ENCODE measurements at regions not wholly inside any gene's neighbourhood (a gene's known extent, or its start where the extent isn't known, plus 50 kb on each side); places are given as distances from the start of the nearest gene placed in this dataset.

- H3K9me3 Mint-ChIP-seq: peaks cover 7% of the 10 kb centered on the region
- no peaks in the 10 kb centered on the region for H3K36me3 Mint-ChIP-seq (ENCODE audit: low read depth)
Observed at GRCh38 chr3:176939022-176939817, 258.1 kb downstream of the TBL1XR1 start.

GRCh38 chr3:176937994-176938393 lies 259.3 kb downstream of the TBL1XR1 start:
- TF ChIP-seq CTCF (conservative IDR thresholded peaks at IDR 0.05): no peak
- Mint-ChIP-seq H3K9me3 (peaks cover 4% of the 10 kb centered on the region), H3K27me3 (ENCODE audit: low read depth) (no peaks in the 10 kb centered on the region), H3K4me1 (peaks cover 28% of the 10 kb centered on the region), H3K36me3 (ENCODE audit: low read depth) (no peaks in the 10 kb centered on the region), H3K4me3 (no peak overlapping the region), H3K27ac (ENCODE audit: unreplicated experiment) (no peak overlapping the region)
- DNase-seq (ENCODE audit: low read depth, low spot score): no peak

More at GRCh38 chr3:176939022-176939817, 258.1 kb downstream of the TBL1XR1 start:
- H3K4me1 Mint-ChIP-seq: peaks cover 19% of the 10 kb centered on the region
- H3K4me3 Mint-ChIP-seq: peak overlapping the region; percentile 11
- no peak overlapping the region for H3K27ac Mint-ChIP-seq (ENCODE audit: unreplicated experiment)
- H3K27me3 Mint-ChIP-seq (ENCODE audit: low read depth): no peaks in the 10 kb centered on the region
- TF ChIP-seq CTCF (conservative IDR thresholded peaks at IDR 0.05): peak; percentile 90
- peak; percentile 48 for DNase-seq (ENCODE audit: low read depth, low spot score)

- H3K4me3 Mint-ChIP-seq: no peak overlapping the region
- TF ChIP-seq CTCF (conservative IDR thresholded peaks at IDR 0.05): no peak
- no peak overlapping the region for H3K27ac Mint-ChIP-seq (ENCODE audit: unreplicated experiment)
- peaks cover 4% of the 10 kb centered on the region for H3K9me3 Mint-ChIP-seq
- no peaks in the 10 kb centered on the region for H3K27me3 Mint-ChIP-seq (ENCODE audit: low read depth)
- H3K36me3 Mint-ChIP-seq (ENCODE audit: low read depth): no peaks in the 10 kb centered on the region
- DNase-seq (ENCODE audit: low read depth, low spot score): no peak
- peaks cover 31% of the 10 kb centered on the region for H3K4me1 Mint-ChIP-seq
Observed at GRCh38 chr3:176937541-176937940, 259.7 kb downstream of the TBL1XR1 start.

DNA sequence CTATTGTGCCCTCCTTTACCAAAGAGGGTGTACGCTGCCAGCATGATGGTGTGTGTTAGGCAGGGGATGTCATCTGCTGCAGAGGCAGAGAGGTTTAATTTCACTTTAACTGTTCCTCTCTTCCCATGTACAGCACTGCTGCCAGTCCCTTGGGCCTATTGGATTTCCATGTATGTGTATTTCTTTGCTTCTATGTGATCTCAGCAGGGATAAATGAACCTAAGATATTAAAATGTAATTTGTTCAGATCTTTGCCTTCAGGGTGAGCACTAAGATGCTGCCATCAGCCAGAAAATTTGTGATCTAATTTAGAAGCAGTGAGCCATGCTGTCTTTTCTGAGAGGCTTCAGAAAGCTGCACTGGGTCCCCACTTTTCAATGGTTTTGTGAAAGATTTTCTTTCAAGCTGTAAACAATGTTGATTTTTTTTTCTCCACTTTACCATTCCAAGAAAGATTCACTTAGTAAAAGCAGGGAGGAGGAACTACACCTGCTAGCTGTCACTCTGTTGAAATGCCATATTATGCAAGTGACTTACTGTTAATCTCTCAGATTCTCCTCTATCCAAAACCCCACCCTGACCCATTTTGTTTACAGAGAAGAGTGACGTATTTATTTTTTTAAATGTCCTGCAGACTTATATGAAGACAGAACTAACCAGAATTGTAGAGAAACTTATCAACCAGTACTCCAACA lies 261.9 kb downstream of the TBL1XR1 start:
- no peak overlapping the region for H3K27ac Mint-ChIP-seq (ENCODE audit: unreplicated experiment)
- no peak for TF ChIP-seq CTCF (conservative IDR thresholded peaks at IDR 0.05)

DNA sequence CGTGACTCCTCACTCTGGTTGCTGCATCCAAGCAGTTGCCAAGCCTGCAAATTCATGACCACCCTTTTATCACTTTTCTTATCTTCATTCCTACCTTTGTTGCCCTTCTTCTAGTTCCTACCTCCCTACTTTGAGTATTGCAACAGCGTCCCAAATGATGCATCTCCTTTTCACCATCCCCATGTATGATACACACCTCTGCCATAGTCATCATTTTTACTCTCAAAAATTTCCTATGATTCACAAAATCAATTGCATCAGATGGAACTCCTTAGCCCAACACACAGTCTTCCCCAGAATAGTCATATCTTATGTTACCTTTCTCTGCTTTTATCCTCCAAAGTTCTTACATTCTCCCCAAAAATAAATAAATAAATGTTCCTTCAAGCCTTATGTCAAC lies 262.6 kb downstream of the TBL1XR1 start:
- Mint-ChIP-seq H3K4me1 (peaks cover 37% of the 10 kb centered on the region), H3K36me3 (ENCODE audit: low read depth) (no peaks in the 10 kb centered on the region), H3K27ac (ENCODE audit: unreplicated experiment) (no peak overlapping the region), H3K27me3 (ENCODE audit: low read depth) (no peaks in the 10 kb centered on the region), H3K9me3 (peaks cover 4% of the 10 kb centered on the region), H3K4me3 (no peak overlapping the region)
- TF ChIP-seq CTCF (conservative IDR thresholded peaks at IDR 0.05): no peak
- no peak for DNase-seq (ENCODE audit: low read depth, low spot score)

More for the DNA sequence above, 261.9 kb downstream of the TBL1XR1 start:
- Mint-ChIP-seq H3K36me3 (ENCODE audit: low read depth) (no peaks in the 10 kb centered on the region), H3K27me3 (ENCODE audit: low read depth) (no peaks in the 10 kb centered on the region), H3K4me3 (no peak overlapping the region), H3K9me3 (peaks cover 4% of the 10 kb centered on the region), H3K4me1 (peaks cover 37% of the 10 kb centered on the region)
- DNase-seq (ENCODE audit: low read depth, low spot score): no peak

Measured in neural crest cell (in vitro differentiated cells).